Neural cell (in vitro differentiated cells): ENCODE measurements at regions not wholly inside any gene's neighbourhood (a gene's known extent, or its start where the extent isn't known, plus 50 kb on each side); places are given as distances from the start of the nearest gene placed in this dataset.

Source experiments
- H2AFZ ChIP-seq: fragments of 200-600, 300-800 bp; sonication (generic), shearing (Covaris generic); 2 replicates; pipeline ENCODE4 v1.6.0; 2014; ENCODE audit warnings: low read depth, mild to moderate bottlenecking, antibody characterized with exemption, low read length, moderate library complexity
- H3F3A ChIP-seq: fragments of 200-600 bp; shearing (Covaris generic); 2 replicates; pipeline ENCODE4 v1.6.1; 2016; ENCODE audit warnings: mild to moderate bottlenecking, moderate library complexity, mixed read lengths, antibody characterized with exemption, low read length; ENCODE audit not compliant: insufficient read depth, poor library complexity, severe bottlenecking
- H3K27ac ChIP-seq: fragments of 200-600, 300-800 bp; sonication (generic), shearing (Covaris generic); 2 replicates; pipeline ENCODE4 v1.5.1; 2014; ENCODE audit warnings: mild to moderate bottlenecking, low read length, moderate library complexity
- H3K27me3 ChIP-seq: fragments of 300-800, 200-600 bp; sonication (generic), shearing (Covaris generic); 2 replicates; pipeline ENCODE4 v1.6.0; 2014; ENCODE audit warnings: mild to moderate bottlenecking, low read depth, low read length, moderate library complexity; ENCODE audit not compliant: insufficient read depth
- H3K36me3 ChIP-seq: fragments of 300-800, 200-600 bp; sonication (generic), shearing (Covaris generic); 2 replicates; pipeline ENCODE4 v1.5.1; 2014; ENCODE audit warnings: mild to moderate bottlenecking, antibody characterized with exemption, low read length, moderate library complexity; ENCODE audit not compliant: insufficient read depth
- H3K4me2 ChIP-seq: fragments of 300-800, 200-600 bp; sonication (generic), shearing (Covaris generic); 2 replicates; pipeline ENCODE4 v1.6.0; 2014; ENCODE audit warnings: mild to moderate bottlenecking, low read length
- H3K4me3 ChIP-seq: fragments of 300-800, 200-600 bp; sonication (generic), shearing (Covaris generic); 2 replicates; pipeline ENCODE4 v1.5.1; 2014; ENCODE audit warnings: mild to moderate bottlenecking, low read length, moderate library complexity
- H3K79me2 ChIP-seq: fragments of 200-600 bp; shearing (Covaris generic); replicated peaks from 2 replicates; pipeline ENCODE4 v1.6.0; 2014; ENCODE audit warnings: mild to moderate bottlenecking, low read length, moderate library complexity; ENCODE audit not compliant: insufficient read depth
- H3K9ac ChIP-seq: fragments of 300-800, 200-600 bp; sonication (generic), shearing (Covaris generic); 2 replicates; pipeline ENCODE4 v1.6.1; 2016; ENCODE audit warnings: mild to moderate bottlenecking, low read length, mixed read lengths
- H3K9me2 ChIP-seq: fragments of 200-600 bp; shearing (Covaris generic); 2 replicates; pipeline ENCODE4 v1.6.1; 2016; ENCODE audit warnings: mild to moderate bottlenecking, low read length, mixed read lengths; ENCODE audit not compliant: insufficient read depth
- H3K9me3 ChIP-seq: fragments of 200-600, 300-800 bp; sonication (generic), shearing (Covaris generic); 2 replicates; pipeline ENCODE4 v1.6.1; 2016; ENCODE audit warnings: mild to moderate bottlenecking, mixed run types, low read length, moderate library complexity, mixed read lengths
- H4K20me1 ChIP-seq: fragments of 200-600 bp; shearing (Covaris generic); 2 replicates; pipeline ENCODE4 v1.6.1; 2016; ENCODE audit warnings: mild to moderate bottlenecking, mixed run types; ENCODE audit not compliant: insufficient read depth
- CTCF ChIP-seq: fragments of 450-650 bp; IDR thresholded peaks from 2 replicates; pipeline ENCODE4 v1.5.1; 2014; ENCODE audit warnings: antibody characterized with exemption, mild to moderate bottlenecking, moderate library complexity; ENCODE audit not compliant: poor library complexity, severe bottlenecking
- EP300 ChIP-seq: fragments of 450-650 bp; conservative IDR thresholded peaks from 2 replicates; pipeline ENCODE4 v1.6.1; 2014; ENCODE audit warnings: antibody characterized with exemption, mild to moderate bottlenecking, moderate library complexity; ENCODE audit not compliant: poor library complexity, severe bottlenecking
- EZH2 ChIP-seq: fragments of 200-600, 300-800 bp; shearing (Covaris generic), sonication (generic); IDR thresholded peaks from 2 replicates; pipeline ENCODE4 v1.6.1; 2014; ENCODE audit warnings: antibody characterized with exemption, low read length, borderline replicate concordance, mild to moderate bottlenecking; ENCODE audit not compliant: insufficient read depth, poor library complexity, severe bottlenecking
- MXI1 ChIP-seq: fragments of 450-650 bp; conservative IDR thresholded peaks from 2 replicates; pipeline ENCODE4 v1.6.1; 2014; ENCODE audit warnings: antibody characterized with exemption, mild to moderate bottlenecking; ENCODE audit not compliant: poor library complexity, severe bottlenecking
- POLR2AphosphoS5 ChIP-seq: IDR thresholded peaks from 2 replicates; pipeline ENCODE4 v1.6.1; 2012
- RAD21 ChIP-seq: fragments of 450-650 bp; conservative IDR thresholded peaks from 2 replicates; pipeline ENCODE4 v1.6.1; 2014; ENCODE audit warnings: antibody characterized with exemption, mild to moderate bottlenecking, moderate library complexity
- REST ChIP-seq: IDR thresholded peaks from 2 replicates; pipeline ENCODE4 v1.6.1; 2012; ENCODE audit warnings: borderline replicate concordance
- SMC3 ChIP-seq: fragments of 450-650 bp; conservative IDR thresholded peaks from 2 replicates; pipeline ENCODE4 v1.6.1; 2014; ENCODE audit warnings: antibody characterized with exemption, mild to moderate bottlenecking, moderate library complexity; ENCODE audit not compliant: poor library complexity
- TAF1 ChIP-seq: IDR thresholded peaks from 2 replicates; pipeline ENCODE4 v1.6.1; 2012; ENCODE audit warnings: low read depth

- H3K79me2 ChIP-seq: no peaks in the 10 kb centered on the region
- no peak overlapping the region for H3K4me3 ChIP-seq
- H2AFZ ChIP-seq: no peak overlapping the region
- no peaks in the 10 kb centered on the region for H3F3A ChIP-seq
- H3K36me3 ChIP-seq: no peaks in the 10 kb centered on the region
- no peaks in the 10 kb centered on the region for H4K20me1 ChIP-seq
- H3K9me2 ChIP-seq: no peaks in the 10 kb centered on the region
- no peaks in the 10 kb centered on the region for H3K9me3 ChIP-seq
- H3K9ac ChIP-seq: no peak overlapping the region
- no peak overlapping the region for H3K4me2 ChIP-seq
- TF ChIP-seq REST (no peak), MXI1 (no peak), EP300 (no peak), TAF1 (no peak), RAD21 (no peak), CTCF (no peak), EZH2 (no peak), POLR2AphosphoS5 (no peak), SMC3 (no peak)
- H3K27me3 ChIP-seq: no peaks in the 10 kb centered on the region
- H3K27ac ChIP-seq: no peak overlapping the region
Measured at GRCh38 chr10:62648921-62649320, 155.6 kb upstream of the ADO start.

- Histone ChIP-seq H3K36me3 (no peaks in the 10 kb centered on the region), H3F3A (no peaks in the 10 kb centered on the region), H3K4me3 (no peak overlapping the region), H3K9me2 (no peaks in the 10 kb centered on the region), H3K27me3 (no peaks in the 10 kb centered on the region), H3K27ac (no peak overlapping the region), H3K9ac (no peak overlapping the region), H3K9me3 (no peaks in the 10 kb centered on the region), H3K79me2 (no peaks in the 10 kb centered on the region), H4K20me1 (no peaks in the 10 kb centered on the region), H3K4me2 (no peak overlapping the region), H2AFZ (no peak overlapping the region)
- no peak for TF ChIP-seq EZH2
- TF ChIP-seq REST: no peak
- no peak for TF ChIP-seq EP300
- TF ChIP-seq TAF1: no peak
- no peak for TF ChIP-seq SMC3
- no peak for TF ChIP-seq RAD21
- TF ChIP-seq CTCF: no peak
- no peak for TF ChIP-seq POLR2AphosphoS5
- no peak for TF ChIP-seq MXI1
Measured at GRCh38 chr10:62650411-62650810, 154.1 kb upstream of the ADO start.
